Right renal cortex interstitium (tissue), 3 donors: ENCODE measurements at regions not wholly inside any gene's neighbourhood (a gene's known extent, or its start where the extent isn't known, plus 50 kb on each side); places are given as distances from the start of the nearest gene placed in this dataset.

Experiments
- DNase-seq, 3 donors: peaks; one replicate each; pipeline ENCODE4 v3.0.0-alpha.2; 2013; ENCODE audit warnings: low read depth in 3 of 3, low spot score in 2 of 3

DNA sequence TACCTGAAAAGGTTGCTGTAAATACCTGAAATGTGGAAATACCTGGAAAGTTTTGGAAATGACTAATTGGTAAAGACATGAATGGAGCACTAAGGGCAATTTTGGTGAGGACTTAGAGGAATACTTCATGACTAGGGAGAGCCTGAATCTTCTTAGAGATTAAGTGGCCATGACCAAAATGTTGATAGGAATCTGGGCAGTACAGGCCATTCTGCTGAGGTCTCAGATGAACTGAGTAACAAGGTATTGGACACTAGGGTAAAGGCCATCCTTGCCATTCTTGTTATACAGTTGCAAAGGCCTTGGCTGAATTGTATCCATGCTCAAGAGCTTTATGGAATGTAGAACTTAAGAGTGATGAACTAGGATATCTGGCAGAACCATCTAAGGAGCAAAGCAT is 742.9 kb upstream of the RAB6C start:
- no peak for DNase-seq

DNA sequence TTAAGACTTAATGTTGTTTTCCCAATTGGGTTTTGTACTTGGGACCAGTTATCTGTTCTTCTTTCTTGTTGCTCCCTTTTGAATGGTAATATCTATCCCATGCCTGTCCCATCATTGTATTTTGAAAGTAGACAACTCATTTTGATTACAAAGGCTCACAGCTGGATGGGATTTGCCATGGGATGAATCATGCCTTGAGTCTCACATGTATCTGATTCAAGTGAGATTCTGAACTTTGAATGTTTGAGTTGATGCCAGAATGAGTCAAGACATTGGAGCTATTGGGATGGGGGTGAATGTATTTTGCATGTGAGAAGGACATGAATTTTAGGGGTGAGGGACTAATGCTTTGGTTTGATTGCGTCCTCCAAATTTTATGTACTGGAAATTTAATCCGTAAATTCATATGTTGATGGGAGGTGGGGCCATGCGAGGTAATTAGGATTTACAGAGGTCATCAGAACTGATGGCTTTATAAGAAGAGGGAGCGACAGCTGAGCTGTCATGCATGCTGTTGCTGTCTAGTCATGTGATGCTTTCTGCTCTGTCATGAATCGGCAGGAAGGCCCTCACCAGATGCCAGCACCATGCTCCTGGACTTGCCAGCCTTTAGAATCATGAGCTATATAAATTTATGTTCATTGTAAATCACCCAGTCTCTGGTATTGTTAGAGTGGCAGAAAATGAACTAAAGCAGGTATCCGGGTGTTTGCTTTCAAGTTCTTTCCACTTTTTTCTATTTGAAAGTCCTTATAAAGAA is 741.3 kb upstream of the RAB6C start:
- DNase-seq: no peak

DNA sequence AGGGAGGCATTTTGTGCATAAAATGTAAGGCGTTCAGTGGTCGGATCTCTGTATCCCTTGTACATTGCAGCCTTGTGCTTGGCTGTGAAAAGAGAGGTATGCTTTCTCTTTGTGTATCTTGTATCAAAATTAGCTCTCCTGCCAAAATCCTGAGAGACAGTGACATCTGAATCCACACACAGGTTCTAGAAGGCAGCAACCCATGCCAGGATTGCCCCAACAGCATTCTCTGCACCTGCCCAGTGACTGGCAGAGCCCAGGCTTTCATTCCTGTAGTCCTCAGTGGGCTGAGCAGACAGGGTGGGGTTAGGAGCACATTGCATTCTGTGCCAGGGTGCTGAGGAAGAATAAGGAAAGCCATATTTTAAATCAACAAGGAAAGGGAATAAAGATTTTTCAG is 740.3 kb upstream of the RAB6C start:
- no peak for DNase-seq

DNA sequence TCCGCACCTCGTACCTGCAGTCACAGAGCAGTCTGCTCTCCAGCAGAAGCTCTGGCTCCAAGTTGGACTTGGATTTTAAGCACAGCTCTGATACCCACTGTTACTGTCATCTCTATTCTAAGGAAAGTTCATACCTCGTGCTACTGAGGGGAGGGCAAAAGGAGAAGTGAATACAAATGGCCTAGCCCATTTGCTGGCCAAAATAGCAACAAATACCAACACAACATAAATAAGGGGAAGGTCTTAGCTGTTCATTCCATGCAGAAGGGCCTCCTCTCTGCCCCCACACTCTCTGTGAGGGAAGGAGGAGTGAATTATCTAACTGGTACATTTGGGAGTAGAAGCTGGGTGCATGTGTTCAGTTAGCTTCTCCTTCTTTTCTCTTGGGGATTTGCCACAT is 739.4 kb upstream of the RAB6C start:
- no peak for DNase-seq

DNA sequence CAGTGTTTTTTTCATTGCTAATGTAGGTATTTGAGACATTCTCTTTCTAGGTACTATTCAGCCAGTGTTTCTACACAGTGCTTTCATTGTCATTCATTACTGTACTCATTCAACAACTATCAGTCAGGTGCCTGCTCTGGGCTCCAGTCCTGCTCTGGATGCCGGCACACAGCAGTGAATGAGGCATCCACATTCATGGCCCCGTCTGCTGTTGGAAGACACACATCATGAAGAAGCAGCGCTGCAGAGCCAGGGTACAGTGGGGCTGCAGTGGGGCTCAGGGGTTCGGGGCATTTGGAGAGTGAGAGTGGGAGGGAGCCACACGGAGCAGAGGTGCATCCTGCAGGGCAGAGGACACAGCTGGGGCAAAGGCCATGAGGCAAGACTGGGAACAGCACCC is 737.2 kb upstream of the RAB6C start:
- no peak for DNase-seq

DNA sequence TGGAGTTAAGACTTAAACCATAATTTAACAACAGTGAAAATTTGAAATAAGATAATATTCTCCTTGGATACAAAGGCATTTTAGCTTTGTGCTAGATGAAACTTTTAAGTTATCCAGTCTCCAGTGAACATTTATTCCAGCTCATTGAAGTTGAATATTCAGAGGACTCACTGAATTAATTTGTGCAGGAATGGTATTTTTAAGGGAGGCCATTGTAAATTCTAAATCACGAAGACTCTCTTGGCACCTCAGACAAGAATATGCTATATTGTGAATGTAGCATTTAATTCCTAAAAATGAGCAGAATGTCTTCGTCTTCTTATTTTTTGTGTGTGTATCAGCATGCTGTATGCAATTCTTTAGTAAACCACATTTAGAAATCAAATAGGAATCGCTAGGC is 731.7 kb upstream of the RAB6C start:
- no peak for DNase-seq

DNA sequence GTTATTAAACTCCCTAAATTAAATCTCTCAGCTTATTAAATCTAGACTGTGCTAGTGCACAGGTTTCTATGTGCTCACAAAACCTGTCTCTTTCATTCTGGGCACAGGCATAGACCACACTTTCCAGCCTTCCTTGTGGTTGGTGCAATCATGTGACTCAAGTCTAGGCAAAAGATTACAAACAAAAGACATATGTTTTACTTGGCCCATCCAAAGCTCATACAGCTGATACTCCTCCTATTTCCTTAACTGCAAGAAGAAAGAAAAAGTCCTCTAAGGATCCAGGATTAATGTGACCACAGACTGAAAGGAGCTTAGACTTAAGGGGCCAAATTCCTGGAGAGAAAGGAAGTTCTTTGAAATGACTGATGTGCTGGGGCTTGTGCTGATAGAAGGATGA is 731.3 kb upstream of the RAB6C start:
- no peak for DNase-seq

DNA sequence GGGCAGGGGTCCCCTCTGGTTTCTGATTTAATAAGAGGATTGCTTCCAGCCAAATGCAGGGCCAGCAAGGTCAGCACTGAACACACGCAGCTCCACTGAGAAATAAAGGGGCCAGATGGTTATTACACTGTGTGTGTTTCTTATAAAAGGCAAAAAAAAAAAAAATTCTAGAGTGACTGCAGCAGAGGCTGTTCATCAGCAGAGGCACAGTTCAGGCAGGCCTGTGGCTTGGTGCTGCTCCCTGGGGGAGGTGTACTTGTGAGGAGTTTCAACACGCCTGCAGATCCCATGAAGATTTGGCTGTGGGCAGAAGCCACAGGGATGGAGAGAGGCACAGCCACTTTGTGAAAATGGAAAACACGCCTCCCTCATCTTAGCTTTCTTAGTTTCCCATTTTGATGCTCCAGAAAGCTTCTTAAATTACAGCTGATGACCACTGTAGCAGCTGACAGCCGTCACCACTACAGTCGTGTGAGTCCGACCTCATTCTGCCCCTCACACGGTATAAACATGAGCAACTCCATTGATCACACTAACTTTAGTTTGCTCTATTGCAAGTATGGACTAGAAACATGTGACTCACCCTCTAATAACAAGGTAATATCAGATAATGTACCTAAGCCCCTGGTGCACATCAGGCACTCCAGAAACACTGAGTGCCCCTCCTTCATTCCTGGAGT is 726.5 kb upstream of the RAB6C start:
- DNase-seq: no peak

DNA sequence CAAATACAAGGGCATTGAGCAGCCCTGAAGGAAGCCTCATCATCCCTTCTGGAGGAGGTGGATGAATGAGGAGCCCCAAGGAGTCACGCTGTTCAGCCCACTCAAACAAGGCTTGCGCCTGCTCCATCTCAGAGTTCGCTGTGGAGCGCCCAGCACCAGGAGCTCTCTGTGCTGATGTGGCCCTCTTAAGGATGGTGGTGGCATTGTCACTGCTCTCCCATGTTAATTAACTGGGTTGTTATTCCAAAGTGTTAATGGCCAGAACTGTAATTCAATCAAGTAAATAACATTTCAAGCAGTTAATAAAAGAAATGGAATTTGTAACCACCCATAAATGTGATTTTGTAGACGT is 726.0 kb upstream of the RAB6C start:
- DNase-seq: no peak

DNA sequence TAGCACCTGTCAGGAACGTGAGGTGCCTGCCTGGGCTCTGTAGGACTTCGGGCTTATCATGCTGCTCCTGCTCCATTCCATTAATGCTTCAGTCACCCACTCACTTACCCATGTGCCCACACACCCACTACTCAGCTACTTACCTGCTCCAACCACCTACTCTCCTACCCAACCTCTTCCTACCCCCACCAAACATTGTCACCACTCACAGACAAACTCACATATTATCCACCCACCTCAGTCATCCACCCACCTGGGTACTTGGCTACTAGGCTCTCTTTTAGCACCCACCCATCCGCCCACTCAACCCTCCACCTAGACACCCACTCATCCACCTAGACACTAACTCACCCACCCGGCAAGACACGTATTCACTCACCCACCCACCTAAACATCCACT is 724.7 kb upstream of the RAB6C start:
- DNase-seq: no peak

DNA sequence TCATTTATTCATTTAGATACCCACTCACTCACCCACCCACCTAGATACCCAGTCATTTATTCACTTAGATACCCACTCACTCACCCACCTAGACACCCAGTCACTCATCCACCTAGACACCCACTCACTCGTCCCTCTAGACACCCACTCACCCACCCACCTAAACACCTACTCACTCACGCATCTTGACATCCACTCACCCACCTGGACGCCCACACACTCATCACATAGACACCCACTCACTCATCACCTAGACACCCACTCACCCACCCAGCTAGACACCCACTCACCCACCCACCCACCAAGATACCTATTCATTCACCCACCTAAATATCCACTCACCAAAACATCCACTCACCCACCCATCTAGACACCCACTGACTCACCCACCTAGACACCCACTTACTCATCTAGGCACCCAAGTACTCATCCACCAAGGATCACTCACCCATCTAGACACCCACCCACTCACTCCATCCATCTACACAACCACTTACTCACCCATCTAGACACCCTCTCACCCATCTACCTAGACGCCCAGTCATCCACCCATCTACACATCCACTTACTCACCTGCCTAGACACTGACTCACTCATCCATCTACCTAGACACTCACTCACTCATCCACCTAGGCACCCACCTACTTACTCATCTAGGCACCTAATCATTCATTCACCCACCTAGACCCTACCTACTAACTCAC is 723.7 kb upstream of the RAB6C start:
- DNase-seq: no peak

DNA sequence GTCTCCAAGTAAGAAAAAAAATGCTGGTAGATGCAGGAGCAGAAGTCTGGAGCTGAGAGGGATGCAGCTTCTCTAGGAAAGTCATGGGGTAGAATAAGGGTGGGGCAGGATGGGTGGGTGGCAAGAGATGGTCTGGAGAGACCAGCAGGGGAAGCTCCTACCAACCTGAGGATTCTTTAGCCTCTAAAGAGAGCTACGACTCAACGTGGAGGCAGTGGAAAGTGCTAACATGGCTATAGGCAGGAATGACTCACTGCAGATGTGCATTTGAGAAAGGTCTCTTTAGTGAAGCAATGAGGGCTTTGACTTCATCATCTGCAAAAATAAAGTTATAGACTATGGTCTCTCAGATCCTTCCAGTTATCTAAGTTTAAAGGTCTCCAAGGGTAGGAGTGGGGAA is 722.8 kb upstream of the RAB6C start:
- no peak for DNase-seq

DNA sequence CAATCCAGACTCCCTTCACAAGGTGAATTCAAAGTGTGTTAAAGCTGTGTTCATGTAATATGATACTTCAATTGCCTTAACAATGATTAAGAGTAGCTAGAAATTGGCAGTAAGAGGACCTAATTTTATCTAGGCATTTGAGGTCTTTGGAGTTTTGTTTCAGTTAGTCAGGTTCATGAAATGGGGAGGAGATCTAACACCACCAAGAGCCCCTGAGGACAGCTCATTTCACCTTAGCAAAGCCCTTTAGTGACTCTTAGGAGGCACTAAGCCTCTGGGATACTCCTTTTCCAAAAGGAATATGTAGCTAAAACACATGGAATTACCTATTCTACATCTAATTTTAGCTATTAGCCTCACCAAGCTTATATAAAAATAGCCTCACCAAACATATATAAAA is 716.5 kb upstream of the RAB6C start:
- no peak for DNase-seq

DNA sequence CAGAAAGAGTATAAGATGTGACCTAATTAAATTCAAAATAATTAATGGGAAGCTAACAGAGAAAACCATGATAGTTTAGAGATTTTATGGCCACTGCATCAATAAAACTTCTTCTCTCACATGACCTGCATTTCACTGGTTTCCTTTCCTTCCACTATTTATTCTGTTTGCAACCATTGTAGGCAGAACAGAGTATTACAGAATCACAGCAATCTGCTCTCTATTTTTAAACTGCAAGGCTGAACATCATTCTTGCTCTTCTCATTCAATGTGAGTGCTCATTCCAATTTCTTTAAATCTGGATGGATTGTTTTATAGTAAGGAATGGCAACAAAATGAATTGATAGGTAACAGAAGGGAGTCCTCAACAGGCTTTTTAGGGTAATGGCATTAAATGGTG is 715.5 kb upstream of the RAB6C start:
- DNase-seq: no peak

DNA sequence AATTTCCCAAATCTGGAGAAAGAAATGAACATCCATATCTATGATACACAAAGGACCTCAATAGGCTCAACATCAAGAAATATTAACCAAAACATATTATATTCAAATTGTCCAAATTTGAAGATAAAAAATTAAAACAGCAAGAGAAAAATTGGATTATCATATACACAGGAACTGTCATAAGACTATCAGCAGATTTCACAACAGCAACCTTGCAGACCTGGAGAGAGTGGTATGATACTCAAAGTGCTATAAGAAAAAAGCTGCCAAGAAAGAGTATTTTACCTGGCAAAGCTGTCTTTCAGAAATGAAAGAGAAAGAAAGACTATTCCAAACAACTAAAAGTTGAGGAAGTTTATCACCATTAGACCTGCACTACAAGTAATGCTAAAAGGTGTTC is 711.9 kb upstream of the RAB6C start:
- DNase-seq: no peak

DNA sequence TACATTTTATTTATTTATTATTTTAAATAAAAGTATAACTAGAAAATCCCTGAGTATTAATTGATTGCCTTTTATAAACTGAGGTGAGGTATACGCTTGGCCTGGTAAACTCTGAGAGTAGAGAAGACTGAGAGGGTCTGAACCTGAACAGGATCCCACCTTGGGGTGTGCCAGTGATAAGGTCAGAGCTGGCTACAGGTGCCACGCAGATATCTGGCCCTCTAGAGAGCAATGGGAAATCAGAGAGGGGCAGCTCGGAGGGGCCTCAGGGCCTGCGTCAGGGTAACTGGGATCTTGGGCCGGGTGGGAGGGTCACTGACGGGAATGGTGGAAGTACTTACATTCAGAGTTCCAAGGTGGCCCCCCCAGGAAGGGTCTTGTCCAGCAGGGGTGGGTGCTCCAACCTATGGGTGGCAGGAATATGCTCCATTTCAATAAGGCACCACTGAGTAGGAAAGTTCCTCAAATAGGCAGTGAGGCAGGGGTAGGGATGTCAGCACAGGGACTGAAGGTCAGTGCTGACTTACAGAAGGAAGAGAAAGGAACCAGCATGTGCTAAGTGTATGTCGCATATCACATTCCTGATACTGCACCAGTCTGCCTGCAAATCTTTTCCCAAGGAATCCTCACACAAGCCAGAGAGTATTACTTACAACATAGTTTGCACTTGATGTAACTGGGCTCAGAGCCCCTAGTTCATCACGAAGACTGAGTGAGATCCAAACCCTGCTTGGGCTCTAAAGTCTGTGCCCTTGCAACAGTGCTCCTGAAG is 706.0 kb upstream of the RAB6C start:
- DNase-seq: no peak

DNA sequence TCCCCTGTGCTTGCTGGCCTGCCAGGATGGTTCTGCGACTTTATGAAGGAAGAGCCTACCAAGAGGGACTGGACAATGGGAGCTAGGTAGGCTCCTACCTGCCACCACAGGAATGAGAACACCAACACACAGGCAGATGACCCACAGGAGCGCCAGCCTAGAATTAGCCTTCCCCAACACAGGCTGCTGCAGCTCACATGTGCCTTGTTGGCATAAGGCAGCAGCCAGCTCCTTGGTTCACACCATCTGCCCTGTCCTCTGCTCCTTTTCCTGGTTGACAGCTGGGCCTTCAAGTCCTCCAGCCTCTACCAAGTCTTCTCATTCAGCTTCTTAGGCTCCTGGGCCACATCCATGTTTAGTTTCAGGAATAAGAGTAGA is 705.4 kb upstream of the RAB6C start:
- DNase-seq: no peak

DNA sequence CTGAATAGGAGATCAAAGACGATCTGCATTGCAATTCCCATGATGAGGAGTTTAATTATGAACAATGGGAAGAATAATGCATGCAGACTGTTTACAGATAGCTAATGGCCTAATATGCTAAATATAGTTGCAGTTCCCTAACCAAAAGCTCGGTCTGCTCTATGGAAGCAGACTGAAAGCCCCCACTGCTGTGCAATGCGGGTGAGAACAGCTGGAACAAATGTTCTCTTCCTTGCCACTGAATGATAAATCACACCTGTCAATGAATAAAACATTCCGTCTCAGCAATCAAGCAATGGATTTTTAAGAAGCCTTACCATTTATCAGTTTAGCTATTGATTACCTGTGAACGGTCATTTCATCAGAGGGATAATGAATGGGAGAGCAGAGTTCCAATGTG is 704.5 kb upstream of the RAB6C start:
- no peak for DNase-seq

DNA sequence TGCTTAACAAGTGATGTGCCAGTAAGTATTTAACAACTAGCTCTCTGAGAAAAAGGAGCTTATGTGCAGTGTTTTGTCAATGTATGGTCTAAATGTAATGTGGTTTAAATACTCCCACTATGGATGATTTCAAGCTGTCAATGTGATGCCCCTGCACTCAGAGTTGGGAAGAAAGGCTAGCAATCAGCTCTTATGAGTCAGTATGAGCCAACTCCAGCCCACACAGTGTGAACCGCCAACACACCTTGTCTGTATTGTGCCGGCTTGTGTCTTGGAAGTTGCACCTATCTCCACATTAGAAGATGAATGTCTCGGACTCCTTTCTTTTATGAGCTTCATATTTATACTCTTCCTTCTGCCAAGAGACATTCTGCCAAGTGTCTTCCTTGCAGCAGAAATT is 703.8 kb upstream of the RAB6C start:
- DNase-seq: no peak

DNA sequence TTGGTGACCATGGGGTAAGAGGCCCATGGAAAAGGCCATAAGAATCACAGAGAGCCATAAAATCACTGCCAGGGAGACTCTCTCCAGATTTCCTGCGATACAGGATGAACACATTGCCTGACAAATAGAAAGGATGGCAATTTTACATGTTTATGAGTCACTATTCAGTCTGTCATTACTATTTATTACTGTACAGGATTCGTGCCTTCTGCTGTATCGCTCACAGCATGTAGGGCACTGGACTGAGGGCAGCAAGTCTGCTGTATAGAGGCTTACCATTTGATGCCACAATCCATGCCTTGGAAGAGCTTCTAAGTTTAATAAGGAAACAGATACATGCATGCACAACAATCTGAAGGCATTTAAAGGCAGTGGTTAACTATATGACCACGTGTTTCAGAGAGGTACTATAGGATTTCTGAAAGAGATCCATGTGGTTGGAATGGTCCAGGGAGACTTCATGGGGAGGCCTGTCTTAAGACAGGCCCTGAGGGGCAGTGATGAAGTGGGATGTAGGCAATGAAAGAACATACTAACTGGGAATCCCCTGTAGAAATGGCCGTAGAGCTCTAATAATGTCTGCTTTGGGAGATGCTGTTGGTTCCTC is 702.4 kb upstream of the RAB6C start:
- no peak for DNase-seq

DNA sequence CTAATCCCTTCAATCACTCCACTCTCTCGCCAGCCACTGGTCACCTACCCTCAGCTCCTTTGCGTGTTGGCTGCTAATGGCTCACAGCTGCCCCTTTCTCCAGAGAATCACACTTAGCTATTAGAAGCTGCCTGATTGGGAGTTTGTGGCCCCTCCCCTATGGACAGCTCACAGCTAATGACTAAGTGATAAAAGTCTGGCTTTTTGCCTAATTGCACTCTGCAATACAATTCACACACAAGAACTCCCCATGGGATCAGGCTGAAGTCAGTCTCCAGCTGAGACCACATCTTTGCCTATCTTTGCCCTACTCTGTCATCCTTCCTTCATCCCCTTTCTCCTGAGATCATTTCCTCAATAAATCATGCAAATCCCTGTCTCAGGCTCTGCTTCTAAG is 701.9 kb upstream of the RAB6C start:
- DNase-seq: no peak
